Body of pancreas (tissue), 4 donors: ENCODE measurements at regions not wholly inside any gene's neighbourhood (a gene's known extent, or its start where the extent isn't known, plus 50 kb on each side); places are given as distances from the start of the nearest gene placed in this dataset.

Source experiments
- ATAC-seq: fragments of 150-250 bp; one replicate; pipeline ENCODE4 v1.9.1; 2016
- DNase-seq, 4 donors: peaks; one replicate each; pipeline ENCODE4 v3.0.0-alpha.2; 2019
- H3K27ac ChIP-seq, 4 donors: fragments of 200-600 bp; sonication (generic); 1 replicate in 3 of 4; 2 replicates in 1 of 4; pipeline versions ENCODE4 v1.5.1 to v1.6.1; 2016 to 2019; ENCODE audit warnings: mild to moderate bottlenecking in 1 of 4, mixed read lengths in 1 of 4, moderate library complexity in 1 of 4
- H3K27me3 ChIP-seq, 2 donors: fragments of 200-600 bp; sonication (generic); one replicate each; pipeline ENCODE4 v1.6.0; 2016; ENCODE audit warnings: mild to moderate bottlenecking in 1 of 2
- H3K36me3 ChIP-seq, 2 donors: fragments of 200-600 bp; sonication (generic); replicated peaks in 1 of 2; 2 replicates each; pipeline ENCODE4 v1.5.1; 2016; ENCODE audit warnings: low read depth in 2 of 2; ENCODE audit not compliant: insufficient read depth in 1 of 2
- H3K4me1 ChIP-seq: fragments of 200-600 bp; sonication (generic); one replicate; pipeline ENCODE4 v1.6.0; 2016
- H3K4me3 ChIP-seq, 2 donors: fragments of 200-600 bp; sonication (generic); 1 replicate in 1 of 2; 2 replicates in 1 of 2; pipeline ENCODE4 v1.5.1; 2016 to 2019
- H3K9me3 ChIP-seq, 3 donors: fragments of 200-600 bp; sonication (generic); 1 replicate in 2 of 3; 2 replicates in 1 of 3; pipeline ENCODE4 v1.5.1; 2016
- POLR2A ChIP-seq, 3 donors: fragments of 450-650 bp; IDR thresholded peaks; one replicate each; pipeline ENCODE4 v1.6.1; 2016; ENCODE audit warnings: antibody characterized with exemption in 3 of 3, mild to moderate bottlenecking in 2 of 3
- WGBS, 2 donors: methylation state at CpG; one replicate each; pipeline ENCODE4 v1.1.5; 2017; 5-methylcytosine and 5-hydroxymethylcytosine counted together
- intact Hi-C: fragments of 100-400 bp; cut with DNase I; formaldehyde crosslinking; loops from one replicate; pipeline ENCODE4 v1.15.1; 2023
- TF ChIP-seq, protein P1 (sequence below), 7 experiments: fragments of 450-650 bp in 4 of 7; fragments of 200-600 bp in 3 of 7; sonication (generic) in 3 of 7; IDR thresholded peaks; one replicate each; pipeline ENCODE4 v1.5.1; 2016 to 2019; ENCODE audit warnings: antibody characterized with exemption in 7 of 7

DNA sequence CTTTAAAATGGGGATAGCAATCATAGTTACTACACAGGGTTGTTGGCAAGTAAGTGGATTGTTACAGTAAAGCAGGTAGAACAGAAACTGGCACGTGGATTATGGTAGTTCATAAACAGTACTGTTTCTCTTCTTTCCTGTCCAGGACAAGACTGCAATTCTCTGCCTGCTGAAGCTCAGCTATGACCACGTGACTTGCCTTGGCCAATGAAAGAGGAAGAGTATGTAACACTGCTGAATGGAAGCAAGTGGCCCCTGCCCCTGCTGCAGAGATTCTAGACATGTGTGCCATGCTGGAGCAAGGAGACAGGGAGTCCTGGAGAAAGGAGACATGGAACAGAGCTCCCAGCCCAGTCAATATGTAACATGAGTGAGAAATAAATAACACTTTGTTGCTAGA is 66.6 kb upstream of the TOX3 start:
- intact Hi-C loops, result no loop called here
- TF ChIP-seq, protein P1, sequence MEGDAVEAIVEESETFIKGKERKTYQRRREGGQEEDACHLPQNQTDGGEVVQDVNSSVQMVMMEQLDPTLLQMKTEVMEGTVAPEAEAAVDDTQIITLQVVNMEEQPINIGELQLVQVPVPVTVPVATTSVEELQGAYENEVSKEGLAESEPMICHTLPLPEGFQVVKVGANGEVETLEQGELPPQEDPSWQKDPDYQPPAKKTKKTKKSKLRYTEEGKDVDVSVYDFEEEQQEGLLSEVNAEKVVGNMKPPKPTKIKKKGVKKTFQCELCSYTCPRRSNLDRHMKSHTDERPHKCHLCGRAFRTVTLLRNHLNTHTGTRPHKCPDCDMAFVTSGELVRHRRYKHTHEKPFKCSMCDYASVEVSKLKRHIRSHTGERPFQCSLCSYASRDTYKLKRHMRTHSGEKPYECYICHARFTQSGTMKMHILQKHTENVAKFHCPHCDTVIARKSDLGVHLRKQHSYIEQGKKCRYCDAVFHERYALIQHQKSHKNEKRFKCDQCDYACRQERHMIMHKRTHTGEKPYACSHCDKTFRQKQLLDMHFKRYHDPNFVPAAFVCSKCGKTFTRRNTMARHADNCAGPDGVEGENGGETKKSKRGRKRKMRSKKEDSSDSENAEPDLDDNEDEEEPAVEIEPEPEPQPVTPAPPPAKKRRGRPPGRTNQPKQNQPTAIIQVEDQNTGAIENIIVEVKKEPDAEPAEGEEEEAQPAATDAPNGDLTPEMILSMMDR (IDR thresholded peaks at IDR 0.05), result no peak
- TF ChIP-seq POLR2A (IDR thresholded peaks at IDR 0.05), result no peak
- Histone ChIP-seq H3K9me3 (no peaks in the 10 kb centered on the region), H3K27ac (no peak overlapping the region), H3K27me3 (no peaks in the 10 kb centered on the region), H3K4me3 (no peak overlapping the region), H3K4me1 (peaks cover 16% of the 10 kb centered on the region), H3K36me3 (no peaks in the 10 kb centered on the region)
- ATAC-seq (no peak), DNase-seq (no peak)
- WGBS, 2 donors, result 90 to 91% methylated on average over 2 of the region's 2 CpGs

DNA sequence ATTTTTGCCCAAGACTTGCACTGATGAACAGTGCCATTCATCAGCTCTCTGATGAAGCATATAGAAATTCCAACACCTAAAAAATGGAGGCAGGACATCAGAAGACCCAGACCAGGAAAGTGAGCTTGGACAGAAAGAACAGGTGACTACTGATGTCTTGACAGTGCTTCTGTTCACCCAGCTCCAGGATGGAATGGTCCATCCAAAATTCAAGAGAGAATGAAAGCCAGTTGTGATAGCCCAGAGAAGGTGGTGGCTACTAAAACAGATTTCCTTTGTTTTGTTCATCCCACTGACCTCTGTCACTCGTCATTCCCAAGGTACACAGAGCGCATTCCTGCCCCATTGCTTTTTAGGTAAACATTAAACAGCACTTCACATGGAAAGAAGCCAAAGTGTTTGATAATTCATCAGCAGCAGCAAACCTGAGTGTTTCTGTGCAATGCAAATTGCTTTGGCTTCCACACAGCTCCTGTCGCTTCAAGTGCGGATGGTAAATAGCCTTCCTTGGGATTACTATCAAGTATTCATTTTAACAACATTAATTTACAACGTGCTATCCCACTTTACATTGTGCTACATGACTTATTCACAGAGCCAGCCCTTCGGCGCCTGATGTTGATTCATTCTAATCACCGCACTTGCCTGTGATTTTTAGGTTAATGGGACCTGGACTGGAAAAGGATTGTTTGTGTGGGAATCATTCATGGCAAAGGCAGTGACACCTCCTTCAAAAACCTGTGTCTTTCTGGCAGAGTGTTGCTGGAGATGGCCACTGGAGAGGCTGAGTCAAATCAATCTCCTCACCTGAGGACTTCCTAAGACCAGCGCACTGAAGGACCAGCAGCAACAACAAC is 65.1 kb upstream of the TOX3 start:
- Histone ChIP-seq H3K36me3 (no peaks in the 10 kb centered on the region), H3K9me3 (no peaks in the 10 kb centered on the region), H3K4me1 (peaks cover 16% of the 10 kb centered on the region), H3K27me3 (no peaks in the 10 kb centered on the region), H3K4me3 (no peak overlapping the region), H3K27ac (peak overlapping the region; percentile 11 to 47 (median 26))
- DNase-seq, result peak; percentile 55 to 71 (median 60)
- intact Hi-C loops, result no loop called here
- WGBS, 2 donors, result 21 to 24% methylated on average over 9 of the region's 9 CpGs
- peak; percentile 88 for ATAC-seq
- TF ChIP-seq, protein P1 (IDR thresholded peaks at IDR 0.05), result no peak
- no peak for TF ChIP-seq POLR2A (IDR thresholded peaks at IDR 0.05)

DNA sequence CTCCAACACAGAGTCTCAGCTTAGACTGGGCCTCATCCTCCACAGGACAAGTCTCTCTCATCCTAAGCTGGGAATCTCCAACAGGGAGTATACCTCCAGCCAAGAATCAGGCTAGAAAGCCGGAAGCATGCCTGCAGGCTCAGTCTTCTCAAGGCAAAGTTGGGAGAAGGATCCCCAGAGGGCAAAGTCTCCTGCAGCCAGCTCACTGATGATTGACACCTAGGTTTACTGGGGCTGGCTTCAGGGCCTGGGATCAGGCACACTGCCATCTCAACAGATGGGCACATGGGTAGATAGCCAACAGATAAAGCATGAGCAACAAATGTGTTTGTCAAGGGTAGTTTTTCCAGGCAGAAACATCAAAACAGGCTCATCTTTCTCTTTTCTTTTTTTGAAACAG is 56.1 kb upstream of the TOX3 start:
- ATAC-seq, result no peak
- Histone ChIP-seq H3K27me3 (no peaks in the 10 kb centered on the region), H3K27ac (no peak overlapping the region), H3K9me3 (no peaks in the 10 kb centered on the region), H3K36me3 (no peaks in the 10 kb centered on the region), H3K4me3 (no peak overlapping the region), H3K4me1 (peaks cover 10% of the 10 kb centered on the region)
- intact Hi-C loops, result no loop called here
- DNase-seq, result peak; percentile 29 to 66 (median 55)
- TF ChIP-seq, protein P1 (IDR thresholded peaks at IDR 0.05), result no peak
- no peak for TF ChIP-seq POLR2A (IDR thresholded peaks at IDR 0.05)
- WGBS, 2 donors, result 47 to 60% methylated on average over 1 of the region's 1 CpG

DNA sequence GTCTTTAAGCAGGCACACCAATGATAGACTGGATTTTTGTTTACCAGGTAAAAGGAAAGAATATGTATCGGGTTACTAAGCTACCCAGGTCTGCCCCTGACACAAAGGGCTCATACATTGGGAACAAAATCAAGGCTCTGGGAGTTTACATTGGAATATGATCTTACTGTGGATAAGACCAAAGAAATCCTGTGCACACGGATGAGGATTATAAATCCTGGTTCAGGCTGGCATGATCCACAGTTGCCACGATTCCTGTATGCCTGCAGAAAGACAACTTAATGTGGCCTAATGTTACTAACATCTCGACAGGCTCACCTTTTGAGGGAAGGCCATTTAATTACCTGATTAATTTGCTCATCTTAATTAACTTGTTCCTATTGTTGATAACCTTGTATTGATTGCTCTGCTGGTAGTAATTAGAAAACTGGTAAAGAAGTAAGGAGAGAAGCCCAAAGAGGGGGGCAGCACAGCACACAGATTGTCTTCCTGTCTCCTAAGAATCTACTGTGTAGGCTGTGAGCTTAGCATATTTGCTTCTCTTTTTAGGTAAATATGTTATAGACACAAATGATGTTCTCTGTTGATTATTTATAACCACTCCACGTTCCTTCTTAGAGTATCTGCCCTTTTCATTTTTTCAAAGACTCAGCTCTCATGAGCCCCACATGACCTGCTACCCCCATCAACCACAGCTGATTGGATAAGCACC is 51.0 kb upstream of the TOX3 start:
- DNase-seq (peak in 3 of 4 donors; percentile 59 to 63 (median 62)), ATAC-seq (peak; percentile 47)
- TF ChIP-seq, protein P1 (IDR thresholded peaks at IDR 0.05), result no peak
- TF ChIP-seq POLR2A (IDR thresholded peaks at IDR 0.05), result no peak
- H3K4me1 ChIP-seq, result peaks cover 7% of the 10 kb centered on the region
- intact Hi-C loops, result no loop called here
- H3K27ac ChIP-seq, result peak overlapping the region in 1 of 4 donors; percentile 22
- H3K4me3 ChIP-seq, result no peak overlapping the region
- no peaks in the 10 kb centered on the region for H3K9me3 ChIP-seq
- no peaks in the 10 kb centered on the region for H3K27me3 ChIP-seq
- no peaks in the 10 kb centered on the region for H3K36me3 ChIP-seq
- WGBS, 2 donors, result 38 to 53% methylated on average over 5 of the region's 5 CpGs
